ENCODE measurements at regions not wholly inside any gene's neighbourhood (a gene's known extent, or its start where the extent isn't known, plus 50 kb on each side); places are given as distances from the start of the nearest gene placed in this dataset.

DNA sequence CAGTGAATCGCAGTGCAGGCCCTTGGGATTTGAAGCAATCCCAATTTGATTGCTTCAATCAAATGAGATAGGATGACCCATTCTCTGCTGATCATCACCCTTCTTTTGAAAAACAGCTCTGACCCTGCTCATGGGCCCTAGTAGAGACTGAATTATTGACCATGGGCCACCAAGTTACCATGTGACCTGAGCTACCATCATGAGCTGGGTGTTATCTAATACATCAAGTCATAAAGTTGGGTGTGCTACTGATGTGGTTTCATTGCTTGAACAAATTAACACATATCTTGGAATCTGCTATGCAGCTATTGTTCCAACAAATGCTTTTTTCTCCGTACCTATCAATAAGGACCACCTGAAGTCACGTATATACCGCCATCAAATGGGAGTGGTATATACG lies 54.8 kb upstream of the CNKSR3 start:
- TF ChIP-seq, protein P1, sequence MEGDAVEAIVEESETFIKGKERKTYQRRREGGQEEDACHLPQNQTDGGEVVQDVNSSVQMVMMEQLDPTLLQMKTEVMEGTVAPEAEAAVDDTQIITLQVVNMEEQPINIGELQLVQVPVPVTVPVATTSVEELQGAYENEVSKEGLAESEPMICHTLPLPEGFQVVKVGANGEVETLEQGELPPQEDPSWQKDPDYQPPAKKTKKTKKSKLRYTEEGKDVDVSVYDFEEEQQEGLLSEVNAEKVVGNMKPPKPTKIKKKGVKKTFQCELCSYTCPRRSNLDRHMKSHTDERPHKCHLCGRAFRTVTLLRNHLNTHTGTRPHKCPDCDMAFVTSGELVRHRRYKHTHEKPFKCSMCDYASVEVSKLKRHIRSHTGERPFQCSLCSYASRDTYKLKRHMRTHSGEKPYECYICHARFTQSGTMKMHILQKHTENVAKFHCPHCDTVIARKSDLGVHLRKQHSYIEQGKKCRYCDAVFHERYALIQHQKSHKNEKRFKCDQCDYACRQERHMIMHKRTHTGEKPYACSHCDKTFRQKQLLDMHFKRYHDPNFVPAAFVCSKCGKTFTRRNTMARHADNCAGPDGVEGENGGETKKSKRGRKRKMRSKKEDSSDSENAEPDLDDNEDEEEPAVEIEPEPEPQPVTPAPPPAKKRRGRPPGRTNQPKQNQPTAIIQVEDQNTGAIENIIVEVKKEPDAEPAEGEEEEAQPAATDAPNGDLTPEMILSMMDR (IDR thresholded peaks at IDR 0.05), result no peak
- TF ChIP-seq POLR2A (IDR thresholded peaks at IDR 0.05), result no peak

All from Peyer's patch (tissue), 4 donors.